Fibroblast of villous mesenchyme (primary cell): ENCODE measurements at regions not wholly inside any gene's neighbourhood (a gene's known extent, or its start where the extent isn't known, plus 50 kb on each side); places are given as distances from the start of the nearest gene placed in this dataset.

Experiments used
- DNase-seq: peaks from one replicate; pipeline ENCODE4 v3.0.0-alpha.2; 2010; ENCODE audit warnings: low read depth
- H3K4me3 ChIP-seq: 2 replicates; pipeline ENCODE4 v1.5.1; 2011; ENCODE audit warnings: low read depth, mild to moderate bottlenecking, low read length
- TF ChIP-seq, protein P1 (sequence below): IDR thresholded peaks from 2 replicates; pipeline ENCODE4 v1.5.1; 2012; ENCODE audit warnings: low read depth, mild to moderate bottlenecking, low read length; ENCODE audit not compliant: insufficient read depth

DNA sequence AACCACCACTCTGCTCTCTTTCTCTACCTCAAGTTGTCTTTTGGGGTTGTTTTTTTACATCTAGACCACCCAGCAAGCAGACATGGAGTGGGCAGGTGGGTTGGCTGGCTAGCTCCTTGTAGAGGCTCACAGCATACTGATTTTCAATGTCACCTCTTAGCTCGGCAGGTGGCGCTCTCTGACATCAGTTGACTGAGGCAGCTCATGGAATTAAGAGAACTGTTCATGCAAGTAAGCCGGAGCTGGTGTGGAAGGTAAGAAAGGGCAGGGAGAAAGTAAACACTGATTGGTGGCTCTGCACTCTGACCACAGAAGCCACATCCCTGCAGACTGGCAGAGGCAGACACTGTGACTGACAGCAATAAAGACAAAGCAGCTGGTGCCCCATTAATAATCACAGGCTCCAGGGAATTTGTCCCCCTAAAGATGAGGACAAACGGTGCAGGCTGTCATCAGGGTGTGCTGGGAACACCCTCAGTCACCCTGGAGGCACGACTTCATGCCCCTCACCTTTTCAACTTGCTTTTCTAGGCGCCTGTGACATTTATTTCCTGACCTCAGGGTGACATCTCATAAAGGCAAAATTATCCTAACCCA is 226.8 kb downstream of the LMX1A start:
- TF ChIP-seq, protein P1, sequence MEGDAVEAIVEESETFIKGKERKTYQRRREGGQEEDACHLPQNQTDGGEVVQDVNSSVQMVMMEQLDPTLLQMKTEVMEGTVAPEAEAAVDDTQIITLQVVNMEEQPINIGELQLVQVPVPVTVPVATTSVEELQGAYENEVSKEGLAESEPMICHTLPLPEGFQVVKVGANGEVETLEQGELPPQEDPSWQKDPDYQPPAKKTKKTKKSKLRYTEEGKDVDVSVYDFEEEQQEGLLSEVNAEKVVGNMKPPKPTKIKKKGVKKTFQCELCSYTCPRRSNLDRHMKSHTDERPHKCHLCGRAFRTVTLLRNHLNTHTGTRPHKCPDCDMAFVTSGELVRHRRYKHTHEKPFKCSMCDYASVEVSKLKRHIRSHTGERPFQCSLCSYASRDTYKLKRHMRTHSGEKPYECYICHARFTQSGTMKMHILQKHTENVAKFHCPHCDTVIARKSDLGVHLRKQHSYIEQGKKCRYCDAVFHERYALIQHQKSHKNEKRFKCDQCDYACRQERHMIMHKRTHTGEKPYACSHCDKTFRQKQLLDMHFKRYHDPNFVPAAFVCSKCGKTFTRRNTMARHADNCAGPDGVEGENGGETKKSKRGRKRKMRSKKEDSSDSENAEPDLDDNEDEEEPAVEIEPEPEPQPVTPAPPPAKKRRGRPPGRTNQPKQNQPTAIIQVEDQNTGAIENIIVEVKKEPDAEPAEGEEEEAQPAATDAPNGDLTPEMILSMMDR: peak; percentile 51
- no peak overlapping the region for H3K4me3 ChIP-seq
- DNase-seq: peak; percentile 33

DNA sequence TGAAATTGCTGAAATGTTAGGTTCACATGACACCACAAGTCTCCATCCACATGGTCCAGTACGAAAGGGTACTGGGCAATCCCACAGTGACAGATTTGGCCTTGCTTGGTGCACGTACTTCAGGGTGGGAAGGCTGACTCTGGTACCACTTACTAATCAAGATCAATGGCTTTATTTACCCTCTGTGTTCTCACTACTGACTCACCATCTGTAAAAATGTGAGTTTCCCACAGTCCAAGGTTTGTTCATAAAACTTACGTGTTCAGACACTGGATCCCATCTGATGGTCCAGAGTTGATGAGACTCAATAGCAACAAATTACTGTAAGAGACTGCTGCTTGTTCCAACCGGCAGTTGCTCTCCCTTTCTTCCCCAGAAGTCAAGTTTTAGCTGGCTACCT is 231.7 kb downstream of the LMX1A start:
- TF ChIP-seq, protein P1: no peak
- no peak for DNase-seq
- H3K4me3 ChIP-seq: no peak overlapping the region

DNA sequence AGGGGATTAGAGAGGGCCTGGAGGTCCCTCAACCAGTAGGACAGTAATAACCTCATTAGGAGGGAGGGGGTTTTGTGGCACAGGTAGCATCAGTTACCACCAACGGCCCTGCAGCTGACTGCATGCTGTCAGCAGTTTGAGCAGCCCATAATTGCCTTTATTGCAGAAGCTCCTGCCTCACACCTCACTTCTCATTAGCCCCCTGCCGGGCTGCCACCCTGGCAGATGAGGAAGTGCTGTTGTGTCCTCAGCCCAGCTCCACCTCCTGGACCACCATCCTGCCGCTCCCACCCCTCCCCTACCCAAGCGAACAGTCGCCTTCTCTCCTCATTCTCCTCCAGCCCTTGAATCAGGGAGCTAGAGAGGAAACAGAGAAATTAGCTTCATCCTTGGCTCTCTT is 237.4 kb downstream of the LMX1A start:
- no peak overlapping the region for H3K4me3 ChIP-seq
- TF ChIP-seq, protein P1: no peak
- DNase-seq: no peak

DNA sequence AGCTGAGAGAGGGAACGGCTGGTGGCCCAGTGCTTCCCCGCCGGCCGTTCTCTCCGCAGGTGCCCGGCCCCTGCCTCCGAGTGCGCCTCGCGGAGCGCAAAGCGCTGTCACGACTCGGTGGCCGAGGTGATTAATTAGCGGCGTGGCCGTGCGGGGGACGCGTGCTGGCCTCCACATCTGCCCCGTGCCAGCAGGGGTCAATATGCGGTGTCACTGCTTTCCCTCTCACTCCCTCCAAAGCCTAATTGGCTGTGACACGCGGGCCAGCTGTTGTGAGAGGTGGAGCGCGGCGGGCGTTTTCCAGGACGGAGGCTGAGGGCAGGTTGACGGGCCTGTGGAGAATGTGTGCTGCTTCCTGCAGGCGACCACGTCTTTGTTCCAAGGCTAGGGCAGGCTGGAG is 239.0 kb downstream of the LMX1A start:
- H3K4me3 ChIP-seq: no peak overlapping the region
- TF ChIP-seq, protein P1: no peak
- no peak for DNase-seq

DNA sequence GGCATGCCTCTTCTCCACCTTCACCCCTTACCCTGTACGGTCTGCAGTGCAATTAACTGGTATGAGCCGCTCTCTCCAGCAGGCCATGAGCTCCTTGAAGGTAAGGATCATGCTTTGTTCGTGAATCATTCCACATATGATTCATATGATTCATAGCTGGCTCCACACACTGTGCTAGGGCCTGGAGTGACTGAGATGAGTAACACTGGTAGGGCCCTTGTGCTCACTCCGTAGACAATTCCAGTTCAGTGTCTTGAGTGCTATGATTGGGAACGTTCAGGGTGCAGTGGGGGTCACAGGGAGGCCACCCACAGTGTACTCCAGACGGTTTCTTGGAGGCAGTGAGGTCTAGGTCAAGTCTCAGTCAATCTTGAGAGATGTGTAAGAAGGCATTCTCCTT is 239.8 kb downstream of the LMX1A start:
- peak; percentile 2 for DNase-seq

DNA sequence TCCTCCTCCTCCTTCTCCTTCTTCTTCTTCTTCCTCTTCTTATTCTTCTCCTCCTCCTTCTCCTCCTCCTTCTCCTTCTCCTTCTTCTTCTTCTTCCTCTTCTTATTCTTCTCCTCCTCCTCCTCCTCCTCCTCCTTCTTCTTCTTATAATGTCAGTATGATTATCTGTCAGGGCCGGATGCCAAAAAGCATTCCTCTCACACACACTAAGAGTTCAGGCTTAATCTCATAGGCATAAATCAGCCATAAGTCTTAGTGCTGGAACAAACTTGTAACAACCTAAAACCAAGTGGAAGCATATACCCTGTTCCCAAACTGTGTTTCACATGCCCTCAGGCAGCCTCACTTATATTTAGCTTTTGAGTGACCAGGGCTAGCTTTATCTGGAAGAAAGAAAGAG is 240.3 kb downstream of the LMX1A start:
- H3K4me3 ChIP-seq: no peak overlapping the region
- DNase-seq: no peak
- TF ChIP-seq, protein P1: no peak

More for the DNA sequence above, 239.8 kb downstream of the LMX1A start:
- H3K4me3 ChIP-seq: no peak overlapping the region
- TF ChIP-seq, protein P1: no peak

DNA sequence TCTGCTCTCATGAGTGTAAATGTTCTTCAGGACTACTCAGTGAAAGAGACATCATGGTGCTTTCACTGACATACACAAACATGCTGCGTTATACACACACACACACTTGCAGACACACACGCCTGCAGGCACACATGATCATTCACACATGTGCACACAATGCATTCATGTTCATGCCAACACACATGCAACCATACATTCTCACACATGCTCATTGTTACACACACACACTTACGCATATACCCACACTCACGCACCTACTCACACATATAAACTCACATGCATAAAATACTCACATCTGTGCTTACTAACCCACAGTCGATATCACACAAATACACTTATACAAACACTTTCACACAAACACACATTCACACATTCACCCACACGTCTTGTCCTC is 241.6 kb downstream of the LMX1A start:
- no peak for DNase-seq
- TF ChIP-seq, protein P1: no peak
- no peak overlapping the region for H3K4me3 ChIP-seq
